NB4 (cell line): ENCODE measurements at regions not wholly inside any gene's neighbourhood (a gene's known extent, or its start where the extent isn't known, plus 50 kb on each side); places are given as distances from the start of the nearest gene placed in this dataset.

Experiments used
- CTCF ChIP-seq: IDR thresholded peaks from one replicate; pipeline ENCODE4 v1.5.1; 2012; ENCODE audit warnings: low read depth, low read length
- MYC ChIP-seq: IDR thresholded peaks from 2 replicates; pipeline ENCODE4 v1.6.1; 2011; ENCODE audit warnings: low read depth, low read length
- POLR2A ChIP-seq: IDR thresholded peaks from 2 replicates; pipeline ENCODE4 v1.6.1; 2011; ENCODE audit warnings: mild to moderate bottlenecking; ENCODE audit not compliant: insufficient read length; ENCODE audit errors: extremely low read depth
- TF ChIP-seq, protein P1 (sequence below): IDR thresholded peaks from 2 replicates; pipeline ENCODE4 v1.6.1; 2011; ENCODE audit warnings: low read depth, low read length

GRCh38 chr11:41666951-41667653 lies 207.7 kb upstream of the LRRC4C start:
- no peak for TF ChIP-seq CTCF
- no peak for TF ChIP-seq POLR2A
- TF ChIP-seq MYC = no peak
- TF ChIP-seq, protein P1, sequence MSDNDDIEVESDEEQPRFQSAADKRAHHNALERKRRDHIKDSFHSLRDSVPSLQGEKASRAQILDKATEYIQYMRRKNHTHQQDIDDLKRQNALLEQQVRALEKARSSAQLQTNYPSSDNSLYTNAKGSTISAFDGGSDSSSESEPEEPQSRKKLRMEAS = no peak
